ENCODE measurements at regions not wholly inside any gene's neighbourhood (a gene's known extent, or its start where the extent isn't known, plus 50 kb on each side); places are given as distances from the start of the nearest gene placed in this dataset.

DNA sequence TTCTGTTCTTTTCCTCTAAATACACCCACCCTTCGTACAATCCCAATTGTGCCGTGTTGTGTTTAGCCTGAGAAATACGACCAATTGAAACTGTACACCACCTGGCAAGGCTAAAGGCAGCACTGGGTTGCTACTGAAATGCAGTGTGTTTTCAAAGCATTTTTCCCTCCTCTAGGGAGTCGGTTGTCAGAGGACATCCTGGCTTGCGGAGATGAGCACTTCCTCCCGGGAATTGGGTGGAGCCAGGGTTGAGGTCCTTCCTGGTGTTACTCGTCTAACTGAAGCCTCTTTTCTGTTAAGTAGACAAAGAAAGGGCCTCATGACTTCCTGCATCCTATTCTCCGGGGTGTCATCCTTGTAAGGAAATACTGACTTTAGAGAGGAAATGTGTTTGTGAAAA, 133.5 kb downstream of the MTPAP start:
- no peak overlapping the region for H3K4me2 ChIP-seq (ENCODE audit: low read length)
- no peak overlapping the region for H3K27ac ChIP-seq (ENCODE audit: low read length)
- no peak overlapping the region for H3K9ac ChIP-seq (ENCODE audit: low read length)
- no peaks in the 10 kb centered on the region for H3F3A ChIP-seq (ENCODE audit: insufficient read depth, low read length, poor library complexity, severe bottlenecking)
- H4K20me1 ChIP-seq (ENCODE audit: insufficient read depth) = no peaks in the 10 kb centered on the region
- H3K9me3 ChIP-seq (ENCODE audit: low read length) = no peaks in the 10 kb centered on the region
- no peaks in the 10 kb centered on the region for H3K9me2 ChIP-seq (ENCODE audit: insufficient read depth, low read length)
- H3K27me3 ChIP-seq (ENCODE audit: insufficient read depth, low read depth, low read length) = no peaks in the 10 kb centered on the region
- no peaks in the 10 kb centered on the region for H3K36me3 ChIP-seq (ENCODE audit: insufficient read depth, low read length)
- TF ChIP-seq MXI1 (conservative IDR thresholded peaks at IDR 0.05; ENCODE audit: poor library complexity, severe bottlenecking) = no peak
- TF ChIP-seq, protein P1, sequence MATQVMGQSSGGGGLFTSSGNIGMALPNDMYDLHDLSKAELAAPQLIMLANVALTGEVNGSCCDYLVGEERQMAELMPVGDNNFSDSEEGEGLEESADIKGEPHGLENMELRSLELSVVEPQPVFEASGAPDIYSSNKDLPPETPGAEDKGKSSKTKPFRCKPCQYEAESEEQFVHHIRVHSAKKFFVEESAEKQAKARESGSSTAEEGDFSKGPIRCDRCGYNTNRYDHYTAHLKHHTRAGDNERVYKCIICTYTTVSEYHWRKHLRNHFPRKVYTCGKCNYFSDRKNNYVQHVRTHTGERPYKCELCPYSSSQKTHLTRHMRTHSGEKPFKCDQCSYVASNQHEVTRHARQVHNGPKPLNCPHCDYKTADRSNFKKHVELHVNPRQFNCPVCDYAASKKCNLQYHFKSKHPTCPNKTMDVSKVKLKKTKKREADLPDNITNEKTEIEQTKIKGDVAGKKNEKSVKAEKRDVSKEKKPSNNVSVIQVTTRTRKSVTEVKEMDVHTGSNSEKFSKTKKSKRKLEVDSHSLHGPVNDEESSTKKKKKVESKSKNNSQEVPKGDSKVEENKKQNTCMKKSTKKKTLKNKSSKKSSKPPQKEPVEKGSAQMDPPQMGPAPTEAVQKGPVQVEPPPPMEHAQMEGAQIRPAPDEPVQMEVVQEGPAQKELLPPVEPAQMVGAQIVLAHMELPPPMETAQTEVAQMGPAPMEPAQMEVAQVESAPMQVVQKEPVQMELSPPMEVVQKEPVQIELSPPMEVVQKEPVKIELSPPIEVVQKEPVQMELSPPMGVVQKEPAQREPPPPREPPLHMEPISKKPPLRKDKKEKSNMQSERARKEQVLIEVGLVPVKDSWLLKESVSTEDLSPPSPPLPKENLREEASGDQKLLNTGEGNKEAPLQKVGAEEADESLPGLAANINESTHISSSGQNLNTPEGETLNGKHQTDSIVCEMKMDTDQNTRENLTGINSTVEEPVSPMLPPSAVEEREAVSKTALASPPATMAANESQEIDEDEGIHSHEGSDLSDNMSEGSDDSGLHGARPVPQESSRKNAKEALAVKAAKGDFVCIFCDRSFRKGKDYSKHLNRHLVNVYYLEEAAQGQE (IDR thresholded peaks at IDR 0.05; ENCODE audit: borderline replicate concordance) = no peak
- no peak for TF ChIP-seq CTCF (IDR thresholded peaks at IDR 0.05; ENCODE audit: poor library complexity, severe bottlenecking)
- no peak for TF ChIP-seq RAD21 (conservative IDR thresholded peaks at IDR 0.05)
- TF ChIP-seq TAF1 (IDR thresholded peaks at IDR 0.05; ENCODE audit: low read depth) = no peak
- no peak for TF ChIP-seq POLR2AphosphoS5 (IDR thresholded peaks at IDR 0.05)
- no peak for TF ChIP-seq SMC3 (conservative IDR thresholded peaks at IDR 0.05; ENCODE audit: poor library complexity)
- no peak for TF ChIP-seq EP300 (conservative IDR thresholded peaks at IDR 0.05; ENCODE audit: poor library complexity, severe bottlenecking)
- no peak for TF ChIP-seq EZH2 (IDR thresholded peaks at IDR 0.05; ENCODE audit: borderline replicate concordance, insufficient read depth, low read length, poor library complexity, severe bottlenecking)
- H2AFZ ChIP-seq (ENCODE audit: low read depth, low read length) = no peak overlapping the region
- H3K4me3 ChIP-seq (ENCODE audit: low read length) = no peak overlapping the region
- no peaks in the 10 kb centered on the region for H3K79me2 ChIP-seq (replicated peaks; ENCODE audit: insufficient read depth, low read length)

DNA sequence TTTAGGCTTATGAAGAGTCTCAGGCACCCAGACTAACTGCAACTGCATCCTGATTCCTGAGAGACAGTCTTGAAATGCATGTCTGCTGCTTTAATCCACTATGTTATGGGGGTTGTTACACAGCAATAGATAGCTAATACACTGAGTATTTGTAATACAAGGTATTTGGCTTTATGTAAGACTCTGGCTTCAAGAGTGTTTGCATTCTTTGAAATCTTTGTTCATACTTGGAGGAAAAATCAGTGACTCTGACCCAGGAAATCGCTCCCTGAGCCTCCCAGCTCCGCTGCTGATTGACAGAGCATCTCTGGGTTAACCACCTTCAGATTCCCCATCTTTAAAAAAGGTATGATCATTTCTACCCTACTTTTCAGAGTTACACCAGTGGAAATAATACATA, 133.9 kb downstream of the MTPAP start:
- Histone ChIP-seq H3K4me2 (ENCODE audit: low read length) (no peak overlapping the region), H2AFZ (ENCODE audit: low read depth, low read length) (no peak overlapping the region), H3K9me2 (ENCODE audit: insufficient read depth, low read length) (no peaks in the 10 kb centered on the region), H3K27ac (ENCODE audit: low read length) (no peak overlapping the region), H3K36me3 (ENCODE audit: insufficient read depth, low read length) (no peaks in the 10 kb centered on the region), H4K20me1 (ENCODE audit: insufficient read depth) (no peaks in the 10 kb centered on the region), H3K79me2 (replicated peaks; ENCODE audit: insufficient read depth, low read length) (no peaks in the 10 kb centered on the region), H3K9me3 (ENCODE audit: low read length) (no peaks in the 10 kb centered on the region), H3K4me3 (ENCODE audit: low read length) (no peak overlapping the region), H3K9ac (ENCODE audit: low read length) (no peak overlapping the region), H3F3A (ENCODE audit: insufficient read depth, low read length, poor library complexity, severe bottlenecking) (no peaks in the 10 kb centered on the region), H3K27me3 (ENCODE audit: insufficient read depth, low read depth, low read length) (no peaks in the 10 kb centered on the region)
- no peak for TF ChIP-seq TAF1 (IDR thresholded peaks at IDR 0.05; ENCODE audit: low read depth)
- TF ChIP-seq, protein P1 (IDR thresholded peaks at IDR 0.05; ENCODE audit: borderline replicate concordance) = no peak
- no peak for TF ChIP-seq CTCF (IDR thresholded peaks at IDR 0.05; ENCODE audit: poor library complexity, severe bottlenecking)
- TF ChIP-seq SMC3 (conservative IDR thresholded peaks at IDR 0.05; ENCODE audit: poor library complexity) = no peak
- TF ChIP-seq MXI1 (conservative IDR thresholded peaks at IDR 0.05; ENCODE audit: poor library complexity, severe bottlenecking) = no peak
- no peak for TF ChIP-seq EZH2 (IDR thresholded peaks at IDR 0.05; ENCODE audit: borderline replicate concordance, insufficient read depth, low read length, poor library complexity, severe bottlenecking)
- no peak for TF ChIP-seq RAD21 (conservative IDR thresholded peaks at IDR 0.05)
- TF ChIP-seq POLR2AphosphoS5 (IDR thresholded peaks at IDR 0.05) = no peak
- no peak for TF ChIP-seq EP300 (conservative IDR thresholded peaks at IDR 0.05; ENCODE audit: poor library complexity, severe bottlenecking)
